CD4-positive, alpha-beta T cell treated with Interleukin-15 for 4 hours (primary cell): ENCODE measurements at regions not wholly inside any gene's neighbourhood (a gene's known extent, or its start where the extent isn't known, plus 50 kb on each side); places are given as distances from the start of the nearest gene placed in this dataset.

Experiments
- DNase-seq: peaks from one replicate; pipeline ENCODE4 v3.0.0-alpha.2; 2020; ENCODE audit warnings: low spot score

DNA sequence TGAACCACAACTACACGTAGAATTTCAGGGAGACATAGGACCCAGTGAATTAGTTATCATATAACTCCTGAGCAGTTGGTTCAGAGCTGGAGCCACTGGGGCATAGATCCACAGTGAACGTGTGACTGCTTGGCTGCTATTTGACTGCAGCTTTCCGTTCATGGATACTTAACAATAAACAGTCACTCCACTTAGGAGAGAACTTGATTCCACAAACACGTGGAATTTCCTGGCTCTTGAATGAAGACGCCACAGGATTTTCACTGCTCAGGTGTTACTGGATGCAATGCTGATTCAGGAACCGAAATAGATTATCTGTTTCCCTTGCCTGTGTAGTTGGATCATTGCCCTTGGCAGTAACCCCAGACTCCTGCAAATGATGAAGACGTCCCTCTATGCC, 679.1 kb upstream of the ZEB2 start:
- DNase-seq, result no peak

DNA sequence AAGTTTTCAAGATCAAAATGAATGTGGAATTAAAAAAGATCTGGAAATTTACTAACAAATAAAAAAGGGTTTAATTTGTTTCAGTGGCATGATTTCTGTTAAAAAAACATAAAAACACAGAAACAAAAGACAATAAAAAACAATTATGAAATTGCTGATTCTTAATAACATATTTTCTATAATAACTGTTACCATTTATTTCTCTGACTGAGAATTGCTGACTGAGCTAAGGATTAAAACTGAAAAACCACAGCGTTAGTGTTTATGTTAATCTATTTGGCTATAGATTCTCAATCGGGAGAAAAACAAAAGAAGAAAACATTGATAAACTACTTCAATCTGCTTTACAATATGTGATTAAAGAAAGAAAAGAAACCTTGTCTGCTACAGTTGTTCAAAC, 678.6 kb upstream of the ZEB2 start:
- DNase-seq, result no peak

- DNase-seq, result no peak
Measured at GRCh38 chr2:145197944-145198343, 678.0 kb upstream of the ZEB2 start.

- DNase-seq, result no peak
Measured at GRCh38 chr2:145194673-145195072, 674.8 kb upstream of the ZEB2 start.

DNA sequence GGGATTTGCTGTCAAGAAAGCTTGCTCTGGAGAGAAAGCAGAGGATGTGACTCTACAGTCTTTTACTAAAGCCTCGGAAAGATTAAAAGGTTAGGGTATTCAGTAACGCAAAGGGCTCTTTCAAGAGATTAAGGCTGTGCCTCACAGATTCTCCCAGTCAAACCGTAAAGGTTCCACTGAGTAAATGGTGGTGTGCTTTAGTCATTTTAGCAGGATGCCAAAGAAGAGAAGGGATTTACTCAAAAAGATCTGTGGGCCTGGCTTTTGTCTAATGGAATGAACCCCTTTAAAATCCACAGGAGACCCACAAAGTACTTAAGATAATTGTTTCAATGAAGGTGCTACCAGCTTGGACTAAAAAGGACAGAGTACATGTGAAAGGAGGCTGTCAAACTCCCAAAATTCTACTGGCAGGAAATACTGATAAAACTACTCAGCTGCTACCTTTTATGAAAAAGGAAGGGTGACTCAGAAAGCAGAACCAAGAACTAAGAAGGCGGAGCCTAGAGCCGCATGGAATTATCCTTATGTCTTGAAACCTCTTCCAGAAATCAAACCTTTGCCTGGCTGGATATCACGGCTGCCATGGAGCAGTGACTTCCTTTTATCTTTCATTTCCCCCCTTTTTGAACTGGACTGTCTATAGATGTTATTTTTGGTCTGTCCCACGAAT, 670.2 kb upstream of the ZEB2 start:
- DNase-seq, result no peak

DNA sequence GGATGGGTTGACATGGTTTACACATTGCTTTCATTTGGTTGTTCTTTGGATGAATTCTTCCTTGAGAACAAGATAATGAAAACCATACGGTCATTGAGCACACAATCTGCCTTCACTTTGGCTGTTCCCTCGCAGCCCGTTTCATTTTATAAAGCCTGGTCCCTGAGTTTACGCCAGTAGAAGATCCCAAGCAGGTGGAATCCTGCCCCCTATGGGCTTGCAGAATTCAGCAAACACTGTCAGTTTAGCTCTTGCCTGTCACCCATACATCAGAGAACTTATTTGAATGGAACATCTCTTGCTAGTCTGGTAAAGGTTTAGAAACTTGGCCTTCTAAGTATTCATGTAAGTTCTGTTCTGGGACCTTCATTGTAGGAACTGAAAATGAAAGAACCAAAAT, 666.4 kb upstream of the ZEB2 start:
- DNase-seq, result no peak

DNA sequence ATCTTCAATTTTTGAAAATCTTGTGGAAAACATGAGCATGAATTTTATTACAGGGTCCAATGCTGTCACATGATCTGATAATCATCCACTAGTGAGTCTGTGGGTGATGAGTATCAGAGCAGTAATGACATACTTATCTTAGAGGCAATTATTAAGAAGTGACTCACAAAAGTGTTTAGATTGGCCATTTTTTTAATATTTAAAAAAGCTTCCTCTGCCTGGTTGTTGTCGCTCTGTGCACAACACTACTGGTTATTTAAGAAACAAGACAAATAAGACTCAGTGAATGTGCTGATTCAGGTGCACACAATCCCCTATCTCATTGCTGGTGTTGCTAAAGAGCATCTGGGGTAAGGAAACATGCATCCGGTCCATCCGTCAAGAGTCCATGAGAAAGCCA, 665.8 kb upstream of the ZEB2 start:
- no peak for DNase-seq

GRCh38 chr2:145184741-145185651, 665.1 kb upstream of the ZEB2 start:
- no peak for DNase-seq

- no peak for DNase-seq
Measured at GRCh38 chr2:145169285-145169684, 649.4 kb upstream of the ZEB2 start.

GRCh38 chr2:145168091-145168490, 648.2 kb upstream of the ZEB2 start:
- DNase-seq, result no peak

DNA sequence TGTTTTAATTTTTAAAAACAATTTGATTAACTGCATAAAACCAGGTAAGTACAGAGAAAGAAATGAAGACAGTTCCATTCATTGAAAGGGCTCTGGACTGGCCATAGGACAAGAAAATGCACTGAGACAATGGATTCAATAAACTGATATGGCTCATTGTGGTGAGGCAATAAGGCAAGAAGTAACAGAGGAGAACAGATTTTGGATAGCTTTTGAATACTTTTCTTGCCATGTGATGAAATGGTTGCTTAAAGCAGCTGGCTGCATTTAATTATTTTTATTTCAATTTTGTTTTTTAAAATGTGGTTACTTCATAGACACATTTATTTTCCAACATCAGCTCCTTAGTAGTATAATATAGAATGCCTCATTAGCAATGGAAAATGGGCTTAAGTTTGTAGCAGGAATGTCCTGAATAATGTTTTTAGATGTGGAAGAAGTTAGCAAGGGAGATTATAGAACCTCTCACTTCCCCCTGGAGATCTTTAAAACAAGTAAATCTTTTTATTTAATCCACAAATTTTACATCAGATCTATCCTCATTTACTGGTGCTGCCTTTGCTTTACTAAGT, 646.9 kb upstream of the ZEB2 start:
- no peak for DNase-seq

- no peak for DNase-seq
Measured at GRCh38 chr2:145161656-145162055, 641.7 kb upstream of the ZEB2 start.

DNA sequence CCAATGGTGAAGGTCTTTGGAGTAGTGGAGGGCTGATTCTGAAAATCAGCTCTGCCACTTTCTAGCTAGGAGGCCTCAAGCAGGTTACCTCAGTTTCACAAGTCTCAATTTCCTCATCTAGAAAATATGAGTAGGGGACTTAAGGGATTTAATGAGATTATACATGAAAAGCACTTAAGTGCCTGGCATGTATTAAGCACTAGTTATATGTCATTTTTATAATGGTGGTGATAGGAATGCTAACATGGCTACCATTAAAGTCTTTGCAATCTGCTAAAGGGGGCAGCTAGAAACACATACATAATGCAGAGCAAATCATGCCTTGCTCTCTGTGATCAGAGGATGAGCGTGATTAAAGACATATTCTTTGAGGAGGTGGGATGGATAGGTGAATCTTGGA, 640.9 kb upstream of the ZEB2 start:
- DNase-seq, result no peak

DNA sequence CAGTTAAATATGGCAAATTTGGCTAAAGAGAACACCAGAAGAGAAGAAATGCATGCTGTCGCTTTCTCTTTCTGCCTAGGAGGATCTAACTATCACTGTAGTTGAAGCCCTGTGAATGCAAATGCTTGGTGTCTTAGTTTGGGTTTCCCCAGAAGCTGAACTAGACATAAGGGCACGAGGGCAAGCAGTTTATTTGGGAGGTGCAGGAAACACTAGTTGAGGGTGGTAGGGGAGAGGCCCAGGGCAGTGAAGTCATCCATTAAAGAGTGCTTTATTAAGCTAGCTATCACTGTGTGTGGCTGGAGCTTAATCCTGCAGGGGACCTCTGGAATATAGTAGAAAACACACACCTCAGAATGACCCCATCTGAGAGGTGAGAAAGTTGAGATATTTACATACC, 639.8 kb upstream of the ZEB2 start:
- no peak for DNase-seq

DNA sequence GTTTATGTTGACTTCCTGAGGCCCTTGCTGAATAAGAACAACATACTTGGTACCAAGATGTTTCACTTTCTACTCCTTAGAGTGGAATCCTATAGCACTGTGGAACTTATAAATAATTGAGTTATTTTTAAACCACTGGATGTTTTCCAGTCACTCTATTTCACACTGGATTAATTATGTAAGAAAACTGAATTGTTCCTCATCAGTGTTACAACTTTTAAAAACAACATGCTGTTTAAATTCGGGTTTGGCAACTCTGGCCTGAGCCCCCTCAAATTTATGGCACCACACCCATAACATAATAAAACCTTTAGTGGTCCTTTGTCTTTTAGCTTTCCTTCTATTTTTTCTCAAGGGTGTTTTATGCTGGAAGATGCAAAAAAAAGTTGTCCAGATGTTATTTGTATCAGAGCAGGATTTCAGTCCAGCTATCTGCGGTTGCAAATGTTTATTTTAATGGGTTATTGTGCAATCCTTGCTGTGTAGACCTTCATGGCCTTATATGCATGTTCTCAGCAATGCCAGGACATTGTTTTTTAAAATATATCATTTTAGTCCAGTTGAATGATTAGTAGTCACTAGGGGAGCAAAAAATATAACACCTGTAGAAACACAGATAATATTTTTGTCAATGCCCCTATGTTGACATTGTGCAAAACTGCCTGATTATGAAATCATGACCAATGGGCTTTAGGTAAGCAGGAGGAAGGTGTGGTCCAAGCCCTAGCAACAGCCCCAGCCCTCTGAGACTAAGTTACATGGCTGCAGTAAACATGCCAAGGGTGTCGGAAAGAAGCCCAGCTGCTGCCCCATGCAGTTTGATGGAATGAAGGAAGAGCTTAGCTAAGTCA, 638.0 kb upstream of the ZEB2 start:
- DNase-seq, result no peak

GRCh38 chr2:145157036-145157675, 637.2 kb upstream of the ZEB2 start:
- no peak for DNase-seq

- no peak for DNase-seq
Measured at GRCh38 chr2:145156199-145156598, 636.3 kb upstream of the ZEB2 start.

DNA sequence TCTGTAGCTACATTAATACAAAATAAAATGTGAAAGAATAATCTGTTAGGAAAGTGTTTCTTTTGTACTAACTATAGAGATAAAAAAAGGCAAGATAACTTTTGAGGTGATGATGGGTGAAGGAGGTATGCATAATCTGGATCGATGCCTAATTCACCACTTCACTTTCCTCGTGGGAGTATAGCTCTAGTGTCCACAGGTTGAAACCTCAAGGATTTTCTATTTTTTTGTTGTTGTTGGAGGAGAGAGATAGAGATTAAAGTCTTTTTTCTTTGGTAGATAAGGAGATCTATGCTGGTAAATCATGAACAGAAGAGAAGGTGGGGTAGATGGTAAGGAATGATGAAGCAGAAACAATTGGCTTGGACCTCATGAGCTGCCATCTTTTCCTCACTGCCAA, 635.3 kb upstream of the ZEB2 start:
- DNase-seq, result no peak

- DNase-seq, result no peak
Measured at GRCh38 chr2:145154731-145155130, 634.8 kb upstream of the ZEB2 start.

GRCh38 chr2:145146691-145147090, 626.8 kb upstream of the ZEB2 start:
- DNase-seq, result no peak

DNA sequence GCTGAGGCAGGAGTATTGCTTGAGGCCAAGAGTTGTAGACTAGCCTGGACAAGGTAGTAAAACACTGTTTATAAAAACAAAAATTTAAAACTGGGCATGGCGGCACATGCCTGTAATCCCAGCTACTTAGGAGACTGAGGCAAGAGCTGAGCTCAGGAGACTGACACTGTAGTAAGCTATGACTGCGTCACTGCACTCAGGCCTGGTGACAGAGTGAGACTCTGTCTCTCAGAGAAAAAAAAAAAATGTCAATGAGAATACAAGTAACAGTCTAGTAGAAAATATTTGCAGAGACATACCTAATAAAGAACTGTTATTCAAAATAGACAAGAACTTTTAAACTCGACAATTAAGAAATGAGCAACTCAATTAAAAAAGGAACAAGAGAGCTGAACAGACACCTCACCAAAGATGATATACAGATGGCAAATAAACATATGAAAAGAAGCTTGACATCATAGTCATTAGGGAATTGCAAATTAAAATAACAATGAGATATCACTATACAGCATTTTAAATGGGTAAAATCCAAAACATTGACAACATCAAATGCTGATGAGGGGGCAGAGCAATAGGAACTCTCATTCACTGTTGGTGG, 624.3 kb upstream of the ZEB2 start:
- no peak for DNase-seq
